ENCODE measurements at regions not wholly inside any gene's neighbourhood (a gene's known extent, or its start where the extent isn't known, plus 50 kb on each side); places are given as distances from the start of the nearest gene placed in this dataset.

DNA sequence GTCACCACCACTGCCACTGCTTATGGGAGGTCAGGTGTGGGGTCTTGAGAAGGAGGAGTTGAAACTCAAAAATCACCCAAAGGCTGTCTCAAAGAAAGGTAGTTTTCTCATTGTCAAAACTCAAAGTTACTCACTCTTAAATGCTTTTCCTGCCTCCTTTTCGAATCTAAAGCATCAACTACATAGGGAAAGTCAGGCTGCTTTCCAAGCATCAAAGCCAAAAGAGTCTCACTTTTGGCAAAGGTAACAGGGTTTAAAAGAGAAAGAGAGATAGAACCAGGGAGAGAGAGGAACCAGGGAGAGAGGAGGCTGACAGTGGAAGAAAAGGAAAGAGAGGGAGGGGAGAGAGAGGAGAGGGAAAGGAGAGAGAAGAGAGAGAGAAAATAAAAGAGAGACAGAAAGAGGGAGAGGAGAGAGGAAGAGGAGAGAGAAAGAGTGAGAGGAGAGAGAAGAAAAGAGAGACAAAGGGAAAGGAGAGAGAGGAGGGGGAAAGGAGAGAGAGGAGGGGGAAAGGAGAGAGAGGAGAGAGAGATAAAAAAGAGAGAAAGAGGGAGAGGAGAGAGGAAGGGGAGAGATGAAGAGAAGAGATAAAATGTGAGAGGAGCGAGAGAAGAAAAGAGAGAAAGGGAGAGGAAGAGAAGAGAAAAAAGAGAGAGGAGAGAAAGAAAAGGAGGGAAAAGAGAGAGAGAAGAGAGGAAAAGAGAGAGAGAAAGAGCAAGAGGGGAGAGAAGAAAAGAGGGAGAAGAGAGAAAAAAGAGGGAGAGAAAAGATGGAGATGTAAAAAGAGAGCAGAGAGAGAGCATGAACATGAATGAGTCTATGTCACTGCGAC lies 262.0 kb upstream of the TSHZ3 start:
- Histone ChIP-seq H3K9me3 (ENCODE audit: control insufficient read depth, insufficient read depth, low read length) (no peaks in the 10 kb centered on the region), H3K27ac (ENCODE audit: low read depth, low read length) (no peak overlapping the region), H3K4me3 (ENCODE audit: low read depth, low read length) (no peak overlapping the region), H3K27me3 (ENCODE audit: control insufficient read depth, insufficient read depth, low read length) (no peaks in the 10 kb centered on the region)
- DNase-seq (ENCODE audit: low read depth, low spot score), result no peak
- ChIA-PET POLR2A (no interaction called here), CTCF (interaction anchor here (1.1 kb wide), 1 partner anchor 556 kb away, joined by 3 read pairs; no protein-coding TSS in a partner anchor)
- TF ChIP-seq, protein P1, sequence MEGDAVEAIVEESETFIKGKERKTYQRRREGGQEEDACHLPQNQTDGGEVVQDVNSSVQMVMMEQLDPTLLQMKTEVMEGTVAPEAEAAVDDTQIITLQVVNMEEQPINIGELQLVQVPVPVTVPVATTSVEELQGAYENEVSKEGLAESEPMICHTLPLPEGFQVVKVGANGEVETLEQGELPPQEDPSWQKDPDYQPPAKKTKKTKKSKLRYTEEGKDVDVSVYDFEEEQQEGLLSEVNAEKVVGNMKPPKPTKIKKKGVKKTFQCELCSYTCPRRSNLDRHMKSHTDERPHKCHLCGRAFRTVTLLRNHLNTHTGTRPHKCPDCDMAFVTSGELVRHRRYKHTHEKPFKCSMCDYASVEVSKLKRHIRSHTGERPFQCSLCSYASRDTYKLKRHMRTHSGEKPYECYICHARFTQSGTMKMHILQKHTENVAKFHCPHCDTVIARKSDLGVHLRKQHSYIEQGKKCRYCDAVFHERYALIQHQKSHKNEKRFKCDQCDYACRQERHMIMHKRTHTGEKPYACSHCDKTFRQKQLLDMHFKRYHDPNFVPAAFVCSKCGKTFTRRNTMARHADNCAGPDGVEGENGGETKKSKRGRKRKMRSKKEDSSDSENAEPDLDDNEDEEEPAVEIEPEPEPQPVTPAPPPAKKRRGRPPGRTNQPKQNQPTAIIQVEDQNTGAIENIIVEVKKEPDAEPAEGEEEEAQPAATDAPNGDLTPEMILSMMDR (IDR thresholded peaks at IDR 0.05; ENCODE audit: low read depth, low read length), result no peak

DNA sequence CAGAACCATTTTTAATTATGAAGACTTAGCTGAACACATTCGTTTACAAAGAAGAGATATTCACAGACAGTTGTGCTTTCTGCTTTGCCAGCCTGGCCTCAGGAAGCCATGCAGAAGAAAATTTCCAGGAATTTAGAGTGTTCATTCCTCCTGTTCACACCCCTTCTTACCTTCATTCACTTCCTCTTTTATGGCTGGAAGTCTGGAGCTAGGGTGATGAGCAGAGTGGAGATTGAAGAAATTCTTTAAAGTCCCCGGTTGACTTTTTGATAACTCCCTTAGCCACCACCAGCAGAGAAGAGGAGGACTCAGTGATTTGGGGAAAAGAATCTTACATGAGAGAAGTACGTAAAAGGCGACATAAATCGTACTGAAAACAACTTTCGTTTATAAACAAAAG lies 263.6 kb upstream of the TSHZ3 start:
- Histone ChIP-seq H3K27ac (ENCODE audit: low read depth, low read length) (no peak overlapping the region), H3K9me3 (ENCODE audit: control insufficient read depth, insufficient read depth, low read length) (no peaks in the 10 kb centered on the region), H3K27me3 (ENCODE audit: control insufficient read depth, insufficient read depth, low read length) (no peaks in the 10 kb centered on the region), H3K4me3 (ENCODE audit: low read depth, low read length) (no peak overlapping the region)
- TF ChIP-seq, protein P1 (IDR thresholded peaks at IDR 0.05; ENCODE audit: low read depth, low read length), result no peak
- ChIA-PET CTCF (no interaction called here), POLR2A (no interaction called here)
- no peak for DNase-seq (ENCODE audit: low read depth, low spot score)

DNA sequence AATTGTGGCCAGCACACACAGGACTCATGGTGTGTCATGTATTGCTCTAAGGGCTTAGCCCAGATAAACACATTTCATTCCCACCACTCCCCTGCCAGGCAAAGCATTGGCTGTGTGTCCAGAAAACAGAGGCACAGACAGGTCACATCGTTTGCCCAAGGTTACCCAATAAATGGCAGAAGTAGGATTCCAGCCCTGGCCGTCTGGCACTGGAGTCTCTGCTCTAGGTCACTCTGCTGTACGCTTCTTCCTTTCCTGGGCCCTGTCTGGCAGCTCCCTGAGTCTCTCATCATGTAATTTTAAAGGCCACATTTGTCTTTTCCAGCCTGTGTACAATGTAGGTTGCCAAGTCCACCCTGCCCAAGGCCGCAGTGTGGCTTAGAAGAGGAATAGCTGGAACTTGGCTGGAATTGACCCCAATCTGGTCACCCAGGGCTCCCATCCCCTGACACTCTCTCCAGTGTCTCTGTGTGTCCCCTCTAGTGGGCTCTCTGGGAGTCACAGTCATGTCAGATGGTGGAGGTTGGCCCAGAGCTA lies 264.5 kb upstream of the TSHZ3 start:
- no peak for DNase-seq (ENCODE audit: low read depth, low spot score)
- ChIA-PET CTCF (no interaction called here), POLR2A (no interaction called here)

DNA sequence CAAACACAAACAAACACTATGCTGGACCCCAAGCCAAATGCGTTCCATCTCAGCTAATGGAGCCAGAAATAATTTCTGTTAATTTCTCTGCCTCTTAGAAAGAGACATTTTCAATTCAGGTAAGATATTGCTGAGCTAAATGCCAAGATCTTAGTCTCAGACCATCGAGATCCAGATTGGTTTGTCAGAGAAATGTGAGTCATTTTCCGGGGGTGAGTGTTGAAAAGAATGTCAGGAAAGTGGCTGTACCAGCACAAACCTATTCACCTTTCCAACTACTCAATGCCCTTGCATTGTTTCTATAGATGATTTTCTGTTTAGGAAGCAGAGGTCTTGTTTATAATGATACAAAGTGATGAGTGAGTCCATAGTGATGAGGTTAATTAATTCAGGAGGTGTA lies 266.8 kb upstream of the TSHZ3 start:
- no peak for DNase-seq (ENCODE audit: low read depth, low spot score)
- CTCF ChIA-PET, result no interaction called here
- no peaks in the 10 kb centered on the region for H3K9me3 ChIP-seq (ENCODE audit: control insufficient read depth, insufficient read depth, low read length)
- no peaks in the 10 kb centered on the region for H3K27me3 ChIP-seq (ENCODE audit: control insufficient read depth, insufficient read depth, low read length)
- no peak overlapping the region for H3K27ac ChIP-seq (ENCODE audit: low read depth, low read length)
- TF ChIP-seq, protein P1 (IDR thresholded peaks at IDR 0.05; ENCODE audit: low read depth, low read length), result no peak
- H3K4me3 ChIP-seq (ENCODE audit: low read depth, low read length), result no peak overlapping the region
- POLR2A ChIA-PET, result no interaction called here

More for the DNA sequence above, 264.5 kb upstream of the TSHZ3 start:
- Histone ChIP-seq H3K4me3 (ENCODE audit: low read depth, low read length) (no peak overlapping the region), H3K9me3 (ENCODE audit: control insufficient read depth, insufficient read depth, low read length) (no peaks in the 10 kb centered on the region), H3K27ac (ENCODE audit: low read depth, low read length) (no peak overlapping the region), H3K27me3 (ENCODE audit: control insufficient read depth, insufficient read depth, low read length) (no peaks in the 10 kb centered on the region)
- TF ChIP-seq, protein P1 (IDR thresholded peaks at IDR 0.05; ENCODE audit: low read depth, low read length), result no peak

DNA sequence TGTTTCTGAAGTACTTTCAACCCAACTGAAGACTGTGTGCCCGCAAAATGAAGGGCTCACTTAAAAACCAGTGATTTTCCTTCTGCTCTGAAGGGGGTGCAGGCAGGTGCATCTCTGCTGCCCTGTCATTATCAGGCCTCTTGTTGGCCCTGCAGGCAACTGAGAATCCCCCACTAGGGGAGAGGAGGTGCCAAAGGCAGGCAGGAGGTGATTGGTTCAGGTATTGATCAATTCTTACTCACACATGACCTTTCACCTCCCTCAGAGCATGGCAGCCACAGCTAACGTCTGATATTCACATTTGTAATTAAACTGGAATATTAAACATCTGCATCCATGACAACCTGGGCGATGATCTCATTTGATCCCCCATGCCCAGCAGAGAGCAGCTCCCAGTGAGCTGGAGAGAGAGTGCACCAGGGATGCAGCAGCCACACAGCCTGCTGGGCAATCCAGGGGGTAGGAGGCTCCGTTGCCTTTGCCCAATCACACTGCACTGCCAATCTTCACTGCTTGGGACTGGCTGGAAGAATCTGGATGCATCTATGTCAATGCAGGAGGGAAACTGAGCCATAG lies 267.9 kb upstream of the TSHZ3 start:
- TF ChIP-seq, protein P1 (IDR thresholded peaks at IDR 0.05; ENCODE audit: low read depth, low read length), result no peak
- CTCF ChIA-PET, result no interaction called here
- no peak for DNase-seq (ENCODE audit: low read depth, low spot score)
- no peaks in the 10 kb centered on the region for H3K9me3 ChIP-seq (ENCODE audit: control insufficient read depth, insufficient read depth, low read length)
- no peak overlapping the region for H3K4me3 ChIP-seq (ENCODE audit: low read depth, low read length)
- H3K27ac ChIP-seq (ENCODE audit: low read depth, low read length), result no peak overlapping the region
- POLR2A ChIA-PET, result no interaction called here
- no peaks in the 10 kb centered on the region for H3K27me3 ChIP-seq (ENCODE audit: control insufficient read depth, insufficient read depth, low read length)

All from AG04450 (cell line).